GM12878 (cell line): ENCODE measurements at regions not wholly inside any gene's neighbourhood (a gene's known extent, or its start where the extent isn't known, plus 50 kb on each side); places are given as distances from the start of the nearest gene placed in this dataset.

ENCODE experiments used
- ATAC-seq: fragments of 200-7000 bp; cut with Tn5 transposase; 3 replicates; pipeline ENCODE4 v1.9.1; 2020; ENCODE audit warnings: mild to moderate bottlenecking, moderate library complexity
- BruUV-seq: library from RNA; stranded (reverse); fragments of 400-500 nt; replicated peaks from 2 replicates; lab custom pipeline; 2021; lab: Mats Ljungman, UMichigan
- CTCF ChIA-PET: fragments of 300-600 bp; sonication (Branson Sonifier 250); formaldehyde crosslinking; extraction: SDS; loops from one replicate; lab custom pipeline; 2021; ENCODE audit warnings: inconsistent platforms; lab: Yijun Ruan, JAX
- POLR2A ChIA-PET: fragments of 350-600 bp; formaldehyde crosslinking; extraction: SDS; loops from one replicate; lab custom pipeline; 2021; ENCODE audit warnings: inconsistent platforms; lab: Charles Lee
- RAD21 ChIA-PET: fragments of 300-600 bp; sonication (Branson Sonifier 250); formaldehyde crosslinking; loops from one replicate; lab custom pipeline; 2023; ENCODE audit warnings: antibody characterized with exemption; ENCODE audit not compliant: unreplicated experiment; lab: Charles Lee
- SMC1A ChIA-PET: fragments of 300-600 bp; sonication (Branson Sonifier 250); formaldehyde crosslinking; loops from one replicate; lab custom pipeline; 2023; ENCODE audit not compliant: unreplicated experiment, uncharacterized antibody; lab: Charles Lee
- DNase-seq: peaks from one replicate; pipeline ENCODE4 v3.0.0-alpha.2; 2011; ENCODE audit warnings: low read depth, low spot score
- FAIRE-seq: peaks from 3 replicates; lab custom pipeline; 2011; peaks lifted over from hg19 to GRCh38; lab: Jason Lieb, UNC
- H2AFZ ChIP-seq: 2 replicates; pipeline ENCODE4 v1.6.0; 2011; ENCODE audit warnings: low read depth, low read length, control low read depth; ENCODE audit not compliant: control insufficient read depth
- H3K27ac ChIP-seq: 2 replicates; pipeline ENCODE4 v1.5.1; 2011; ENCODE audit warnings: control low read depth; ENCODE audit not compliant: control insufficient read depth, insufficient read depth
- H3K27me3 ChIP-seq, 2 experiments: replicated peaks in 1 of 2; 2 replicates each; pipeline versions ENCODE4 v1.6.0 to v1.6.1; 2011; ENCODE audit warnings: low read length in 1 of 2; ENCODE audit not compliant: control insufficient read depth in 2 of 2, insufficient read depth in 2 of 2
- H3K36me3 ChIP-seq, 2 experiments: 2 replicates each; pipeline ENCODE4 v1.5.1; 2011; ENCODE audit warnings: low read length in 1 of 2; ENCODE audit not compliant: control insufficient read depth in 2 of 2, insufficient read depth in 2 of 2
- H3K4me1 ChIP-seq: 2 replicates; pipeline ENCODE4 v1.6.1; 2011; ENCODE audit warnings: mild to moderate bottlenecking, low read length, moderate library complexity, mixed read lengths; ENCODE audit not compliant: control insufficient read depth, insufficient read depth
- H3K4me2 ChIP-seq: 2 replicates; pipeline ENCODE4 v1.6.0; 2011; ENCODE audit warnings: control low read depth; ENCODE audit not compliant: control insufficient read depth, insufficient read depth
- H3K4me3 ChIP-seq: fragments of 200-600 bp; sonication (generic); 2 replicates; pipeline ENCODE4 v1.5.1; 2016
- H3K79me2 ChIP-seq: 2 replicates; pipeline ENCODE4 v1.6.0; 2011; ENCODE audit warnings: low read length; ENCODE audit not compliant: control insufficient read depth, insufficient read depth
- H3K9ac ChIP-seq: 2 replicates; pipeline ENCODE4 v1.8.0; 2011; ENCODE audit warnings: low read length, control low read depth, mixed read lengths; ENCODE audit not compliant: control insufficient read depth, insufficient read depth
- H3K9me3 ChIP-seq: replicated peaks from 3 replicates; pipeline ENCODE4 v1.5.1; 2011; ENCODE audit warnings: mild to moderate bottlenecking, low read length; ENCODE audit not compliant: control insufficient read depth, insufficient read depth
- H4K20me1 ChIP-seq: 2 replicates; pipeline ENCODE4 v1.6.0; 2011; ENCODE audit not compliant: control insufficient read depth, insufficient read depth
- ETV6 ChIP-seq, 2 experiments: fragments of 450-650 bp in 1 of 2; IDR thresholded peaks in 1 of 2; conservative IDR thresholded peaks in 1 of 2; 2 replicates each; pipeline ENCODE4 v1.6.1; 2014; ENCODE audit warnings: antibody characterized with exemption in 1 of 2, borderline replicate concordance in 1 of 2, low read depth in 1 of 2, mild to moderate bottlenecking in 1 of 2, moderate library complexity in 1 of 2
- FOXM1 ChIP-seq: IDR thresholded peaks from 2 replicates; pipeline ENCODE4 v1.6.1; 2012; ENCODE audit warnings: low read depth, mild to moderate bottlenecking, inconsistent platforms, low read length, moderate library complexity
- RAD51 ChIP-seq: fragments of 450-650 bp; IDR thresholded peaks from 2 replicates; pipeline ENCODE4 v1.6.1; 2016; ENCODE audit warnings: moderate library complexity, mild to moderate bottlenecking, inconsistent platforms
- SREBF2 ChIP-seq: IDR thresholded peaks from 2 replicates; pipeline ENCODE4 v1.6.1; 2012; ENCODE audit warnings: mild to moderate bottlenecking, low read length
- SRF ChIP-seq, 2 experiments: IDR thresholded peaks; 2 replicates each; pipeline ENCODE4 v1.6.1; 2011; ENCODE audit warnings: low read depth in 2 of 2, low read length in 2 of 2, mild to moderate bottlenecking in 1 of 2, moderate library complexity in 1 of 2
- TBL1XR1 ChIP-seq: IDR thresholded peaks from 2 replicates; pipeline ENCODE4 v1.6.1; 2012; ENCODE audit warnings: low read depth, low read length, improper control_type of control experiment
- in situ Hi-C: fragments of 300-500 bp; cut with MboI; formaldehyde crosslinking; loops from 9 replicates; pipeline ENCODE4 v1.14.3; 2018; ENCODE audit warnings: mixed read lengths
- intact Hi-C: fragments of 100-400 bp; cut with micrococcal nuclease; formaldehyde crosslinking; loops from one replicate; pipeline ENCODE4 v1.14.2; 2022; ENCODE audit not compliant: unreplicated experiment
- TF ChIP-seq, protein P1 (sequence below): fragments of 150-350 bp; IDR thresholded peaks from 2 replicates; pipeline ENCODE4 v1.6.1; 2016; ENCODE audit warnings: low read depth, low read length
- TF ChIP-seq, protein P2 (sequence below): fragments of 450-650 bp; IDR thresholded peaks from 2 replicates; pipeline ENCODE4 v1.6.1; 2017; ENCODE audit warnings: low read depth, mild to moderate bottlenecking, moderate library complexity
- TF ChIP-seq, protein P3 (sequence below): IDR thresholded peaks from 2 replicates; pipeline ENCODE4 v1.6.1; 2012; ENCODE audit warnings: low read depth, low read length, improper control_type of control experiment

DNA sequence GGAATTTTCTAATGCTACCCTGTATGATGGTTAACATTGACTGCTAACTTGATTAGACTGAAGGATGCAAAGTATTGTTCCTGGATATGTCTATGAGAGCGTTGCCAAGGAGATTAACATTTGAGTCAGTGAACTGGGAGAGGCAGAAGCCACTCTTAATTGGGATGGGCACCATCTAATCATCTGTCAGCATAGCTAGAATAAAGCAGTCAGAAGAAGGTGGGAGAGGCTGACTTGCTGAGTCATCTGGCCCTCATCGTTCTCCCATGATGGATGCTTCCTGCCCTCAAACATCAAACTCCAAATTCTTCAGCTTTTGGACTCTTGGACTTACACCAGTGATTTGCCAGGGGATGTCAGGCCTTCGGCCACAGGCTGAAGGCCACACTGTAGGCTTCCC is 878.5 kb downstream of the PCDH7 start (continued):
- no peak for TF ChIP-seq ETV6 (conservative IDR thresholded peaks at IDR 0.05 in 1 of 2, IDR thresholded peaks at IDR 0.05 in 1 of 2; ENCODE audit: borderline replicate concordance in 1 of 2, low read depth in 1 of 2)
- TF ChIP-seq SRF (IDR thresholded peaks at IDR 0.05; ENCODE audit: low read depth in 2 of 2, low read length in 2 of 2), result no peak
- no peak for TF ChIP-seq FOXM1
- TF ChIP-seq SREBF2, result no peak
- TF ChIP-seq, protein P1, sequence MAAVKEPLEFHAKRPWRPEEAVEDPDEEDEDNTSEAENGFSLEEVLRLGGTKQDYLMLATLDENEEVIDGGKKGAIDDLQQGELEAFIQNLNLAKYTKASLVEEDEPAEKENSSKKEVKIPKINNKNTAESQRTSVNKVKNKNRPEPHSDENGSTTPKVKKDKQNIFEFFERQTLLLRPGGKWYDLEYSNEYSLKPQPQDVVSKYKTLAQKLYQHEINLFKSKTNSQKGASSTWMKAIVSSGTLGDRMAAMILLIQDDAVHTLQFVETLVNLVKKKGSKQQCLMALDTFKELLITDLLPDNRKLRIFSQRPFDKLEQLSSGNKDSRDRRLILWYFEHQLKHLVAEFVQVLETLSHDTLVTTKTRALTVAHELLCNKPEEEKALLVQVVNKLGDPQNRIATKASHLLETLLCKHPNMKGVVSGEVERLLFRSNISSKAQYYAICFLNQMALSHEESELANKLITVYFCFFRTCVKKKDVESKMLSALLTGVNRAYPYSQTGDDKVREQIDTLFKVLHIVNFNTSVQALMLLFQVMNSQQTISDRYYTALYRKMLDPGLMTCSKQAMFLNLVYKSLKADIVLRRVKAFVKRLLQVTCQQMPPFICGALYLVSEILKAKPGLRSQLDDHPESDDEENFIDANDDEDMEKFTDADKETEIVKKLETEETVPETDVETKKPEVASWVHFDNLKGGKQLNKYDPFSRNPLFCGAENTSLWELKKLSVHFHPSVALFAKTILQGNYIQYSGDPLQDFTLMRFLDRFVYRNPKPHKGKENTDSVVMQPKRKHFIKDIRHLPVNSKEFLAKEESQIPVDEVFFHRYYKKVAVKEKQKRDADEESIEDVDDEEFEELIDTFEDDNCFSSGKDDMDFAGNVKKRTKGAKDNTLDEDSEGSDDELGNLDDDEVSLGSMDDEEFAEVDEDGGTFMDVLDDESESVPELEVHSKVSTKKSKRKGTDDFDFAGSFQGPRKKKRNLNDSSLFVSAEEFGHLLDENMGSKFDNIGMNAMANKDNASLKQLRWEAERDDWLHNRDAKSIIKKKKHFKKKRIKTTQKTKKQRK, result no peak
- TF ChIP-seq, protein P2, sequence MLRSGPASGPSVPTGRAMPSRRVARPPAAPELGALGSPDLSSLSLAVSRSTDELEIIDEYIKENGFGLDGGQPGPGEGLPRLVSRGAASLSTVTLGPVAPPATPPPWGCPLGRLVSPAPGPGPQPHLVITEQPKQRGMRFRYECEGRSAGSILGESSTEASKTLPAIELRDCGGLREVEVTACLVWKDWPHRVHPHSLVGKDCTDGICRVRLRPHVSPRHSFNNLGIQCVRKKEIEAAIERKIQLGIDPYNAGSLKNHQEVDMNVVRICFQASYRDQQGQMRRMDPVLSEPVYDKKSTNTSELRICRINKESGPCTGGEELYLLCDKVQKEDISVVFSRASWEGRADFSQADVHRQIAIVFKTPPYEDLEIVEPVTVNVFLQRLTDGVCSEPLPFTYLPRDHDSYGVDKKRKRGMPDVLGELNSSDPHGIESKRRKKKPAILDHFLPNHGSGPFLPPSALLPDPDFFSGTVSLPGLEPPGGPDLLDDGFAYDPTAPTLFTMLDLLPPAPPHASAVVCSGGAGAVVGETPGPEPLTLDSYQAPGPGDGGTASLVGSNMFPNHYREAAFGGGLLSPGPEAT, result no peak

DNA sequence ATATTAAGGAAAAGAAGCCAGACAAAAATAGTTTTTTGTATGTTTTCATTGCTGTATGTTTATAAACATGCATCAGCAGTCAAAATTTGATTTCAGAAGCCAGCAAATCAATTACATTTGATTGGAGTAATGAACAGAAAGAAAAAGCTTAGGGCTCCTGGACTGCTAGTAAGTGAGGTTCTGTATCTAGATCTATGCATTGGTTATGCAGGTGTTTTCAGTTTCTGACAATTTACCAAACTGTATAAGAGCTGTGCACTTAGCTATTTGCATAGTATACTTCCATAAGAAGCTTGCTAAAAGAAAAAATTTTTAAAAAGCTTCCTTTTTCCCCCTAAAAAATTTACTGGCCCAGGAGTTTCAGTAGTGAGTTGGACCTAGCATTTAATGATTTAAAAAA is 881.6 kb downstream of the PCDH7 start:
- ChIA-PET SMC1A (interaction anchor here (1.2 kb wide), 1 partner anchor 72 kb away, joined by 3 read pairs; no protein-coding TSS in a partner anchor), CTCF (no interaction called here), POLR2A (no interaction called here), RAD21 (no interaction called here)
- BruUV-seq, result no TSS peak
- ATAC-seq (no peak), FAIRE-seq (no peak), DNase-seq (no peak)
- no peaks in the 10 kb centered on the region; a peak in 1 of 4 replicates for H3K27me3 ChIP-seq
- in situ Hi-C loops (no loop called here), intact Hi-C loops (no loop called here)
- no peaks in the 10 kb centered on the region for H3K36me3 ChIP-seq
- H3K9me3 ChIP-seq, result no peaks in the 10 kb centered on the region
- no peak overlapping the region for H3K9ac ChIP-seq
- TF ChIP-seq TBL1XR1, result no peak
- TF ChIP-seq, protein P3, sequence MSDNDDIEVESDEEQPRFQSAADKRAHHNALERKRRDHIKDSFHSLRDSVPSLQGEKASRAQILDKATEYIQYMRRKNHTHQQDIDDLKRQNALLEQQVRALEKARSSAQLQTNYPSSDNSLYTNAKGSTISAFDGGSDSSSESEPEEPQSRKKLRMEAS, result no peak
- no peak for TF ChIP-seq RAD51
- no peaks in the 10 kb centered on the region for H3K4me1 ChIP-seq
- H3K4me3 ChIP-seq, result no peak overlapping the region
- H3K27ac ChIP-seq, result no peak overlapping the region
- H4K20me1 ChIP-seq, result no peaks in the 10 kb centered on the region
- no peak overlapping the region for H2AFZ ChIP-seq
- H3K79me2 ChIP-seq, result no peaks in the 10 kb centered on the region
- H3K4me2 ChIP-seq, result no peak overlapping the region
